Activated CD4-positive, alpha-beta T cell treated with anti-CD3 and anti-CD28 coated beads, Interleukin-2, amount 50 U/mL, for 48 hours (primary cell): ENCODE measurements at regions not wholly inside any gene's neighbourhood (a gene's known extent, or its start where the extent isn't known, plus 50 kb on each side); places are given as distances from the start of the nearest gene placed in this dataset.
A peak's percentile ranks its signal among the peaks of the same experiment; 100 is the strongest.
"Not testable (repeated sequence)": the region's sequence is repeated elsewhere in the genome, so short reads cannot be mapped to it uniquely, and the experiment has no call there.

ENCODE experiments used
- DNase-seq, 2 experiments: peaks; one replicate each; pipeline ENCODE4 v3.0.0-alpha.2; 2020

DNA sequence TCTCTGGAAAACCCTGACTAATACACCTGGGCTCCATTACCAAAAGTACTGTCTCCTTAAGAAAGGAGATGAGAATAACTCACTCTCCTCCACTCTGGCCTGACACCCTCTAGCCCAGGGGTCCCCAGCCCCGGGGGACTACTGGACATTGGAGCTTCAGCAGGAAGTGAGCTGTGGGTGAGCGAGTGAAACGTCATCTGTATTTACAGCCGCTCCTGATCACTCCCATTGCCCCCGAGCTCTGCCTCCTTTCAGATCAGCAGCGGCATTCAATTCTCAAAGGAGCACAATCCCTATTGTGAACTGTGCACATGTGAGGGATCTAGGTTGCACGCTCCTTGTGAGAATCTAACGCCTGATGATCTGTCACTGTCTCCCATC is 126.3 kb upstream of the TNRC6C start:
- no peak for DNase-seq

DNA sequence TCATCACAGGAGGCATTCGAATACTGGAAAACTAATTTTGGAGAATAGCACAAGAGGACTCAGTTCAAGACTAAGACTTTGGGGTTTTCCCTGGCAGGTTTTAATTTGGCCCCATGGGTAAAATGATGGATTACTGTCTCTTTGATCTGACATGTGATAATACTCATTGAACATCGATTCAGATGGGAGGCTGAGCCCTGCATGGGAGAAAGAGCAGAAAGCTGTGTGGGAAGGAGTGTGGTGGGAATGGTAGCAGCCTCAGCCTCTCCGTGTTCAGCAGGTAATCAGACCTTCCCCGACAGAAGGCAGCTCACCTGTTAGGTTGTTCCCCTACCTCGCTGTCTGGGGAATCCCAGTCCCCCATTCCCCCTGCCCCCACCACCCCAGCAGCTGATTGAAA is 124.7 kb upstream of the TNRC6C start:
- DNase-seq, result no peak

DNA sequence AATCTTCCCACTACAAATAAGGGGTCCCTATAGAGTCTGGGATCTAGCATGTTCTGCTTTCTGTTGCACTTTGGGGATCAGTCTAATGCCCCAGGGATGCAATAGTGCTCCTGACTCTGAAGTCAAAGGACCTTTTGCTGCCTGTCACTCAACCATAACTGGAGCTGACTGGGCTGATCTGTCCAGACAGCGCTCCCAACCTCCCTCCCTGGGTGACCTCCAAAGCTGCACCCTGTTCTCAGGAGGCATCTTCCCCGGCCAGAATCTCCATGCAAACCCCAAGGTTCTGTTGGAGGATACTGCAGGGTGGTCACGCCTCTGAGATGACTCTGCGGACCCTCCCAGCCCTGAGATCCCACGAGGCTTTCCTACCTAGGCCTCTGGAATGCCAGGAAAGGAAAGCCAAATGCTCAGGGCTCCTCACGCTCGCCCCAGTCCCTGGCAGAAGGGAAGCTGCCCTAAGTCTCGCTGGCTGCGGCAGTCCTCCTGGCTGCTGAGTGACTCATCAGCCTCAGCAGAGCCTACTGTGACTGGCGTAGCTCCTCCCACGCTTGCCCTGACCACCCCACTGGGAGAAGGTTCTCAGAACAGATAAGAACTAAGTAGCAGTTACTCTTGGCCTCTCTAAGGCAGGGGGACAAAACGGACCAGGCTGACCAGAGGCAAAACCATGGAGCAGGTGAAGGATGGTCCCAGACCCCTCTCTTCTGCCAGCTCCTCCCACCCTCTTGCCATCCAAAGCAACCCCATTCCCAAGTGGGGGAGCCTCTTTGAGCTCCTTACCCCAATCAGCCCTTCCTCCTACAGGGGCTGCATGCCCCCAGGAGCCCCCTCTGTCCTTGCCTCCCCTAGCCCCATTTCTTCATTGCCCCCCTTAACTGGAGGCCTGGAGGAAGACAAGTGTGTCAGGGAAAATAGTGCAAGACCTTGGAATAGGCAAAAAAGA is 124.1 kb upstream of the TNRC6C start:
- DNase-seq, result peak; percentile 72 to 79

DNA sequence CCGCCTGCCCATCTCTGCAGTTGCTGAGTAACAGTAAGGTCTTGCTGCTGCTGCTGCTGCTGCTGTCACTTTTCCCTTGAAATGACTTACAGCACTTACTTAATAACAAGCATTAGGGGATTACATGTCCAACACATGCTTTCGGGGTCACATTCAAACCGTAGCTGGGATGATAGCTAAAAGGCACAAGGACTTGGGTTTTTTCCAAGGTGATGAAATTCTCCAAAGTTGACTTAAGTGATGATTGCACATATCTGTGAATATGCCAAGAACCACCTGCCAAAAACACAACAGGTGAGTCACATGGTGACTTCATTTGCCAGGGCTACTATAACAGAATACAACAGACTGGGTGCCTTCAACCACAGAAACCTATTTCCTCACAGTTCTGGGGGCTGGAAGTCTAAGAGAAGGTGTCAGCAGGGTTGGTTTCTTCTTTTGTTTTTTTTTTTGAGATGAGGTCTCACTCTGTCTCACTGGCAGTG is 121.9 kb upstream of the TNRC6C start:
- peak in 1 of 2 experiments; percentile 38 for DNase-seq

DNA sequence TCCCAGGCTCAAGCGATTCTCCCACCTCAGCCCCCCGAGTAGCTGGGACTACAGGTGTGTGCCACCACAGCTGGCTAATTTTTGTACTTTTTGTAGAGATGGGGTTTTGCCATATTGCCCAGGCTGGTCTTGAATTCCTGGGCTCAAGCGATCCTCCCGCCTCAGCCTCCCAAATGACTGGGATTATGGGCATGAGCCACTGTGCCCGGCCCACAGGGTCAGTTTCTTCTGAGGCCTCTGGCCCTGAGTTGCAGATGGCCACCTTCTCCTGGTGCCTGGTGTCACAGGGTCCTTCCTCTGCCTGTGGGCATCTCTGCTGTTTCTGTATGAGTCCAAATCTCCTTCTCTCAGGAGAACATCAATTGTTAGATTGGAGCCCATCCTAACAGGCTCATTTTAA is 121.4 kb upstream of the TNRC6C start:
- DNase-seq, result not testable (repeated sequence)

DNA sequence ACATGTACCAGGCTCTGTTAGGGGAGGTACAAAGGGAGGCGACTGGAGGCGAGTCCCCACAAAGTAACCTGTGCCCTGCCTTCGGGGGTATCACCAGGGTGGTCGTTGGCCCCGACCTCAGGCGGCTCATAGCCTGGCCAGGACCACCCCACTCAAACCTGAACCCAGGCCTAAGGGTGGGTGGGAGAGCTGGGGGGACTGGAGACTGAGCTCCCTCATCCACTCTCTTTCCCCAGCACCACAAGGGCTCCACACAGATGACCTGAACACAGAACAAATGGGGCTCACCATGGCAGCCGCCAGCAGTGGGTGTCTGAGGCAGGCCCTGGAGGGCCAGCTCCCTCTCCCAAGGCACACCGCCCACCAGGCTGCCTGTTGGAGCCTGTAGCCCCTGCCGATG is 120.6 kb upstream of the TNRC6C start:
- no peak for DNase-seq

DNA sequence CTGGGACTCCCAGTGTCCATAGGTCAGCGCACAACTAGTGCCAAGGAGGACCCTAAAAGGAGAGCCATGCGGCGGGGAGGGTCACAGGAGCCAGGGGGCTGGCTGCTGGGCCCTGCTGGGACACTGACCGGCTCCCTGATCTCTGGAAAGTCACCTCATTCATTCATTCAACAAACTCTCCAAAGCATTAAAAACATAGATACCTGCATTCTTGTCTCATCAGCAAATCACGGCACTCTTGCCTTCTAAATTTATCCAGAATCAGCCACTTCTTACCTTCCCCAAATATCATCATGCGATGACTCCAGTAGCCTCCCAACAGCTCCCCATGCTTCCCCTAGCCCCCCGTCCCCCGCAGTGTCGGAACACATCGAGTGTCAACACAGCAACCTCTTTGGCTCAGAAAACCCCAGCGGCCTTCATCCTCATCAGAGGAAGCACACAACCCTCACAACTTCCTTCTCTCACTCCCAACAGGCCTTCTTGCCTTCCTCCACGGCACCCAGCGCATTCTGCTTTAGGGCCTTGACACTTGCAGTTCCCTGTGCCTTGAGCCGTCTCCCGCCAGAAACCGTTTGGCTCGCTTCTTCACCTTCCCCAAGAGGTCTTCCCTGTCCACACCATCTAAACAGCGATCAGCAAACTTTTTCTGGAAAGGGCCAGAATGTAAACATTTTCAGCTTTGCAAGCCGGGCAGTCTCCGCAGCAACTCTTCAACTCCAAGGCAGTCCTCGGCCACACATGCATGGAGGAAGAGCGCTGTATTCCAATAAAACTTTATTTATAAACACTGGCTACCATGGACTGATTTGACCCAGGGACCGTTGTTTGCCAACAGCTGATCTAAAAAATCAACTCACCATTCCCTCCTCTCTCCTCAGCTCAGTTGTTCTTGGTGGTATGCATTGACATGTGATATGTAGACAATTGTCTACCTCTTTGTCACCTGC is 119.5 kb upstream of the TNRC6C start:
- no peak for DNase-seq

DNA sequence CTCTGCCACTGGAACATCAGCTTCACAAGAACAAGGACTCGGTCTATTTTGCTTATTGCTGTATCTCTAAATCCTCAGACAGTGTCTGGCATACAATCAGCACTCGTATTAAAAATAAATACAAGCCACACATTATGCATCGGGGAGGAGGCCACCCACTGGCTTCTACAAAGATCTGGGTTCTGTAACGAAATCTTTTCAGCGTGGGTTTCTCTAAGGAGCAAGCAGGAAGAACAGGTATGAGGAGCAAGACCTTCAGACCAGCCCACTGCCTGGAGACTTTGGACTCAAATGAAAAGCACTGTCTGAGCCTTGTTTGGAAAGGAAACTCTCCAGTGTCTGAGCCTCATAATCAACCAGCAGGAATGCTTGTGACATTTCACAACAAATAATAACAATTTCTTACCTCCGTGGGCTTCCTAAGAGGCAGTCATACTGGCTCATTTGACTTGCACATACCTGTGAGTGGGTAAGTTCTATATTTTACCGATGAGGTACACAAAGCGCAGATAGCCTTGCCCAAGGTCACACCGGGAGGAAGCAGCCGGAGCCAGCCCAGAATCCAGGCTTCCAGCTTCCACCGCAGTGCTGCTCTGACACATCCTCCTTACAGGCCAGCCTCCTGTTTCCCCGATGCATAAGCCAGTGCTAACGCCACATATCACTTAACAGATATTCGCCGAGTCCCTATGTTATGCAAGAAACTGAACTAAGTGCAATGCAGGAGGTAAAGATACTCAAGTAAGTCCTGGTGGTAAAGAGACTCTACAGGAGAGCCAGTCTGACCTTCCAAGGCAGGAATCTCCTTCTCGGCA is 118.6 kb upstream of the TNRC6C start:
- no peak for DNase-seq

DNA sequence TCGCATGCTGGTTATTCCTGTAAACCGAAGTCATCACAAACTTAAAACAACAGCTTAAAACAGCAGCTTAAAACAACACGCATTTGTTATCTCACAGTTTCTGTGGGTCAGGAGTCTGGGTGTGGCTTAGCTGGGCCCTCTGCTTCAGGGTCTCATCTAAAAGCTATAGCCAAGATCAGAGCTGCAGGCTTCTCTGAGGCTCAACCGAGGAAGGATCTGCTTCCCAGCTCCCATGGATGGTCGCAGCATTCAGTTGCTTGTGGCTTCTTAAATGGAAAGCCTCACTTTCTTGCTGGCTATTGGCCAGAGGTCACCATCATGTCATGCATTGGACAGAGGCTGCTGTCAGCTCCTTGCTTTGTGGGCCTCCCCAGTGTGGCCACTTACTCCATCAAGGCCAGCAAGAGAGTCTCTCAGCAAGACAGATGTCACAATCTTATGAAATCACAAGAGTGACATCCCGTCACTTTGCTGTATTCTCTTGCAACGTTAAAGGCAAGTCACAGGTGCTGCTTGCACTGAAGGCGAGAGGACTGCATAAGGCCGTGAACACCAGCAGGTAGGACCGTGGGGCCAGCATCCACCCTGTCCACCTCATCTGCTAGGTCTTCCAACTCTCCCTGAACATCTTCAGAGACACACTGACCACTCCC is 117.9 kb upstream of the TNRC6C start:
- no peak for DNase-seq

DNA sequence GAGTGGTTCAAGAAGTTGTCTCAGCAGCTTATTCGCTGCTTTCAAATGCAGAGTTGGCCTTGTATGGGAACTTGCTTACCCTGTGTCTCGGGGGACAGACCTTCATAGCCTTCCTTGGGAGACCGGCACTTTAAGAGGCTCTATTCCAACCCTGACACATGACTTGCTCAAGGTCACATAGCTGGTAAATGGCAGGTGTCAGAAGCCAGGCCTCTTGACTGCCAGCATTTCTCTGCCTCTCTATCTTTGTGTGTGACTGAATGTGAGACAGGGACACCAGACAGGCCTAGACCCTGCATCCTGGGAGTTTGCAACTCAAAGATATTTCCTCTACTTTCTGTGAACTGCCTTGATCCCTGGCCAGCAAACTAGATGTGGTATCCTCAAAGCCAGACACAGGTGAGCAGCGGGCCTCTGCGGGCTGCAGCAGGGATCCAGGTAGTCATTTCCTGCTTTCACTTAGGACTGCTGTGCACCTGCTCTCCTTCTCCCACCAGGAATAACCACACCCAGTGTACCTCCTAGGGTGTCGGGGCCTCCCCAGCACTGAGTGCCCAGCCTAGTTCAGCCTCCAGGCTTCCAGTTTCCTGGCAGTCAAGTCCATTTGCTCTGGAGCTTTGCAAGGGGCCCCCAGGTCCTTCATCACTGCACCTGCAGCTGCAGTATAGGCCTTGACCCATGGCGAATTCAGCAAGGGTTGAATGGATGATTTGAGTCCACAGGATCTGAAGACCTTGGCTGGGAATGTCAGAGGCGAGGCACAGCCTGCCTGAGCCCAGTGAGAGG is 116.6 kb upstream of the TNRC6C start:
- DNase-seq, result no peak

DNA sequence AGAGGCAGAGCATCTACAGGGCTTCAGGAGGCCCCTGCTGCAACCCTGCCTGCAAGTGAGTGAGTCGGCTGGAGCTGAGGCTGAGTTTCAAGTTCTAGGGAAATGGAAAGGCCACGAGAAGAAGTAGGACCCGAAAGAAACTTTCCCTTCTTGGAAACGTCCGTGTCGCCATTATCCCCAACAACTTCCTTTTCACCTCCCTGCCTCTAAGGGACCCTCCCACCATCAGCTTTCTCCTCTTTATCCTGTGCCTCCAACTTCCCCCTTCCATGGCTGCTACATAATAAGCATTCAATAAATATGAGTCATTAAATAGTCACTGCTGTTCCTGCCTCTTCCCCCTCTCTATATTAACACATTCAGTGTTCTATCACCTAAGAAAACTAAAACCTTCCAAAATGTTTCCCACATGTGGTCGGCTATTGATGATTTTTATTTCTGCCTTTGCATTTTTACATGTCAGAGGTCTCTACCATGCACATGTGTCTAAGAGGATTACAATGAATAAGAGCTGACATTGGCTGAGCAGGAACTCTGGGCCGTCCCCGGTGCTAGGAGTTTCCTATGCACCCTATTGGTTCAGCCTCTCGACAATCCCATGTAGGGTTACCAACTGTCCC is 115.9 kb upstream of the TNRC6C start:
- peak; percentile 34 to 55 for DNase-seq

DNA sequence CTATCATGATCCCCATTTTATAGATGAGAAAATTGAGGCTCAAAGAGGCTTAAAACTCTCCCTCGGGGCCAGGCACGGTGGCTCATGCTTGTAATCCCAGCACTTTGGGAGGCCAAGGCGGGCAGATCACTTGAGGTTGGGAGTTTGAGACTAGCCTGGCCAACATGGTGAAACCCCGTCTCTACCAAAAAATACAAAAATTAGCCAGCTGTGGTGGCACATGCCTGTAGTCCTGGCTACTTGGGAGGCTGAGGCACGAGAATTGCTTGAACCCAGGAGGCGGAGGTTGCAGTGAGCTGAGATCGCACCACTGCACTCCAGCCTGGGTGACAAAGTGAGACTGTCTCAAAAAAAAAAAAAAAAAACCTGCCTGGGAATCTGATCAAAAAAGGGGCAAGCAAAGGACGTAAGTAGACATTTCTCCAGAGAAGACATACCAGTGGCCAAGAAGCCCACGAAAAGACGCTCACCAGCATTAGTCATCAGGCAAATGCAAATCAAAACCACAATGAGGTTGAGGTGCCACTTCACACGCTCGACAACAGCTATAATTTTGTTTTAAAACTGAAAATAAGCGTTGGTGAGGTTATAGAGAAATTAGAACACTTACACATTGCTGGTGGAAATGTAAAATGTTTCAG is 115.1 kb upstream of the TNRC6C start:
- DNase-seq, result peak; percentile 62 to 75

DNA sequence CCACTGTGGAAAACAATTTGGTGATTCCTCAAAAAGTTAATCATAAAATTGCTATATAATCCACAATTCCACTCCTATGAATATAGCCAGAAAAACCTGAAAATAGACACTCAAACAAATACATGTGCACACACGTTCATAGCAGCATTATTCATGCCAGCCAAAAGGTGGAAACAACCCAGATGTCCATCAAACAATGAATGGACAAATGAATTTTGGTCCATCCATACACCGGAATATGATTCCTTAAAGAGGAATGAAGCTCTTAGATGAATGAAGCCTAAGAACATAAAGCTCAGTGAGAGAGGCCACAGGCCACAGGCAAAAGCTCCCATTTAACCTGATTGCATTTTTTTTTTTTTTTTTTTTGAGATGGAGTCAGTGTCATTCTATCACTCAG is 114.6 kb upstream of the TNRC6C start:
- DNase-seq, result no peak

DNA sequence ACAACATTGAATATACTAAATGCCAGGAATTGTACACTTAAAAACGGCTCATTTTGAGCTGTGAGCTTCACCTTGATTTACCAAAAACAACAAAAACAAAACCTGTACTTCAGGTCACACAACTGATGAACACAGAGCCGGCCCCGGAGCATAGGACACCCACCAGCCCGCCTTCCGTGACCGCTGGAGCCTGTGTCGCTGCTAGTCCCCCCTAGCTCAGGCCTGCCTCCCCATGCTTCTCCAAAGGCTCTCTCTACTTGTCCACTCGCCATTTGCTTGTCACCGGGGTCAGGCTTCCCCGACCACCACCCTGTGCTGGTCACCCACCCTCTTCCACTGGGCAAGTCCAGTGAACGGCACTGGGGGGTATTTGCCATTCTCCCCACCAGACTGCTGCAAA is 113.8 kb upstream of the TNRC6C start:
- DNase-seq, result no peak

DNA sequence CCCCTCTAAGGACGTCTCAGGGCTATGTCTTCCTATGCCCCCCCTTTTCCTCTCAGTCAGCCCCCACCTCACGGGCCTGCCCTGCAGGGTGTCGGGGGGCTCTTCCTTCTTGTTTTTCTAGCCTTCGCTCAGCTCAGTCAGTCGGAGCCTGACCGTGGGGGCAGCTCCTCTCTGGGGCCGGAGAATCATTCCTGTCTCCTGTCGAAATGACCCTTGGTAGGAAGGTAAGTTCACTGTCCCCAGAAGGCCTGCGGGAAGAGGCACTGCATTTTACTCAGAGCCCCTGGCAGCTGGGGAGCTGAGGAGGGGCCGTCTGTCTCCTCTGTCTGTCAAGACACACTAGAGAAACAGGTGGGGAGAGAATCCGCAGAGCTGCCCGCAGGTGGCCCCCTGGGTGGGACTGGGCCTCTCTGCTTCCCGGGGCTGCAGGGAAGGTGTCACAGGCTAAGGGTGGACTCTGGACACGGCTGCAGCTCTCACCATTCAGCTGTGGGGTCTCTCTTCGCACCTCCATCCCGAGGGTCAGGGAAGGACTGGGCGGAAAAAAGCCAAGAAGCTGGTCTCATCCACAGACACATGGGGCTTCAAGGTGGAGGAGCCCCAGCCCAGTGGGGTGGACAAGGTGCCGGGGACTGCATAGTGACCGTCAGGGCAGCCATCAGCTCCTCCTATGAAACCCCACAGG is 112.8 kb upstream of the TNRC6C start:
- DNase-seq, result no peak

DNA sequence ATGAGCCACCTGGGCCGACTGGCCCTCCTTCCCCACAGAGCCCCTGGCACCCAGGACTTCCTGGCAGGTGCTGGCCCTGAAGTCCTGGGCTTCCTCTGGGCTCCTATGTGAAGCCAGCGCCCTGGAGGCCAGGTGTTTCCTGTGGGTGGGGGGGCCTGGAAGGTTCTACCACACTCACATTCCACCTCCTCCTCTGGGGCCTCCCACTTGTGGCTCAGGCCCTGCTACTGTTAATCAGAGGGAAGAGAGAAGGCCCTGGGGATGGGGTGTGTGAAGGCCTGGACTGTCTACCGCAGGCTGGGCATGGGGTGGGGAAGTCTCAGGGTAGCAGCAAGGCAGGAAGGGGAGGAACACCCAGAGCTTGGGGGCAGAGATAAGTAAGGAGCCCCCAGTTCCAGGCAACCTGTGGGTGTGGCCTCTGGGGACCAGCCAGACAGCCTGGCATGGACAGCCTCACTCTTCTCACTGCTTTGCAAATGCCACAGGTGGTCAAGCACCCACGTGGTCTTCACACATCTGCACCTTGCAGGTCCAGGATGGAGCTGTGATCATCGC is 111.9 kb upstream of the TNRC6C start:
- DNase-seq, result peak in 1 of 2 experiments; percentile 17

DNA sequence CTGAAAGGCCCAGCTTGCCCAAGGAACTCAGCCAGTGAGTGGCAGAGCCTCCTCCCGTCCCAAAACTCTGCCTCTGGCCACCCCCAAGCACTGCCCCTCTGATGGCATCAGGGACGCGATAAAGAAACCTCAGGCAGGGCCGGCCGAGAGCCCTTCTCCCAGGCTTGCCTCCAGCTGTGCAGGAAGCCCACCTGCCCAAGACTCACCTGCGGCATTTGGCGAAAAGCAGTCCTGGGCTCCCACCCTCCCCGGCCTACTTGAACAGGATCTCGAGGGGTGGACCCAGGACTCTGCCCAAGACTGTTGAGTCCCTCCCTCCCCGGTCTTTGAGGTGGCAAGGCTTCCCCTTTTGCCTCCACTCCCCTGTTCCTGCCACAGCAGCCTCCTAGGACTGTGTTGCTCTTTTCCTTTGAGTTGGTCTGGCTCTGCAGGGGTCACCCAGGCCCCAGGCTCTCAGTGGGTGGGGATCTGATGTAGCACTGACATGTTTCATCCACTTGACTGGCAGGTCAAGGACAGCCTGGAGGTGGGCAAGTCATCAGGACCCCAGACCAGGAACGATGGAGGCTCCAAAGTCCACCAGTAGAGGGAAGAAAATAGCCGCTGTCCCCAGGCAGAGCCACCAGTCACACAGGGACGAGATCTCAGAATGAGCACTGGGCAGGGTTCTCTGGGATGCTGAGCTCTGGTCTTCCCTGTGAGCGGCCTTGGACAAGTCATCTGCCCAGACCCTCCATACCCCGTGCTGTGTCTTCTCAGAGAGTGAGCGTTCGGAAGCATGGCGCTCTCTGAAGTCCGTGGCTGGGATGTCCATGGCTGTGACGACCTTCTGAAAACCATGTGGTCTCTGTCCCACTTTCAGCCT is 111.0 kb upstream of the TNRC6C start:
- no peak for DNase-seq

DNA sequence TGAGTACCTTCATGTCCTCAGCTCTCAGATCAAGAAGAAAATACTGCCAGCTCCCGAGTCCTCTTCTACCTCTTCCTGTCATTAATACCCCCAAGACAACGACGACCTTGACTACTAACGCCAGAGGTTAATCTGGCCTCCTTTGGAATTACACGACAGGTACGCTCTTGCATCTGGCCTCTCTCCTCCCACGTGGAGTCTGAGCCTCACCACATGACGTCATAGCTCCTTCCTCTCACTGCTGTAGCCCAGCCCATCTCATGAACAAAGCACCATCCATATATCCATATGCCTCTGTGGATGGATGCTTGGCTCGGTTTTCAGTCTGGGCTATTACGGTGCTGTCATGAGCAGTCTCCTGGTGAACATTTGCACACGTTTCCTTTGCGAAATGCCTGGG is 110.2 kb upstream of the TNRC6C start:
- no peak for DNase-seq
